Activated CD4-positive, alpha-beta T cell treated with anti-CD3 and anti-CD28 coated beads for 1 hour (primary cell): ENCODE measurements at regions not wholly inside any gene's neighbourhood (a gene's known extent, or its start where the extent isn't known, plus 50 kb on each side); places are given as distances from the start of the nearest gene placed in this dataset.

Experiments
- DNase-seq: peaks from one replicate; pipeline ENCODE4 v3.0.0-alpha.2; 2020

- no peak for DNase-seq
Measured at GRCh38 chr1:173424782-173425407, 52.2 kb upstream of the PRDX6 start.

DNA sequence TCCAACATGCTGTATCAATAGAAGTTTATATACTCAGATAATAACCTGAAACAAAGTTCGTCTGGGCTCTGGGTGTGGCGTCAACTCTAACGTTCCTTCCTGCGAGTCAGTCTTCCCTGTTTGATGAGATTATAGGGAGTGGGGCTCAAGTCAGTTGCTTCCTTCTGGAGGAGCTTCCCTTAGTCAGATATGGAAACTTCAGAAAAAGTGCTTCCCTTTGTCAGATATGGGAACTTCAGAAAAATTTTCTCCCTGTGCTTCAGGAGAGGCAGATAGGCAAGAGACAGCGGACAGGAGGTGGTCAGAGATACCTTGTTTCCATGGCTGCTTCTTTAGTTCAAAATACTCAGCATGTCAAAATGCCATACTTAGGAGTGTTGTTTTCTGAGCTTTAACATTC lies 51.1 kb upstream of the PRDX6 start:
- no peak for DNase-seq

GRCh38 chr1:173427146-173428054 lies 49.7 kb upstream of the PRDX6 start:
- no peak for DNase-seq
